NCI-H187 (cell line): ENCODE measurements at regions not wholly inside any gene's neighbourhood (a gene's known extent, or its start where the extent isn't known, plus 50 kb on each side); places are given as distances from the start of the nearest gene placed in this dataset.

Experiments
- DNase-seq, 2 experiments: peaks; one replicate each; lab custom pipeline; 2025; lab: John Stamatoyannopoulos, UW

GRCh38 chr19:29428071-29428470 is 97.7 kb upstream of the VSTM2B start:
- DNase-seq = no peak

GRCh38 chr19:29429021-29429420 is 96.8 kb upstream of the VSTM2B start:
- no peak for DNase-seq

- DNase-seq = no peak
These were observed 96.2 kb upstream of the VSTM2B start for GRCh38 chr19:29429581-29429980.

GRCh38 chr19:29431332-29431731 is 94.5 kb upstream of the VSTM2B start:
- no peak for DNase-seq

- no peak for DNase-seq
These were observed 93.1 kb upstream of the VSTM2B start for GRCh38 chr19:29432677-29433076.

GRCh38 chr19:29436591-29437103 is 89.1 kb upstream of the VSTM2B start:
- no peak for DNase-seq

- DNase-seq = no peak
These were observed 86.8 kb upstream of the VSTM2B start for GRCh38 chr19:29439021-29439420.

GRCh38 chr19:29439688-29440550 is 85.9 kb upstream of the VSTM2B start:
- no peak for DNase-seq

GRCh38 chr19:29442094-29442493 is 83.7 kb upstream of the VSTM2B start:
- DNase-seq = no peak

- no peak for DNase-seq
These were observed 82.9 kb upstream of the VSTM2B start for GRCh38 chr19:29442910-29443309.

- DNase-seq = no peak
These were observed 80.5 kb upstream of the VSTM2B start for GRCh38 chr19:29445246-29445645.

- DNase-seq = no peak
These were observed 79.4 kb upstream of the VSTM2B start for GRCh38 chr19:29446361-29446760.

- no peak for DNase-seq
These were observed 77.7 kb upstream of the VSTM2B start for GRCh38 chr19:29448046-29448445.

- no peak for DNase-seq
These were observed 76.4 kb upstream of the VSTM2B start for GRCh38 chr19:29449371-29449770.

- DNase-seq = no peak
These were observed 75.5 kb upstream of the VSTM2B start for GRCh38 chr19:29450306-29450705.

- DNase-seq = no peak
These were observed 75.0 kb upstream of the VSTM2B start for GRCh38 chr19:29450812-29451211.

- DNase-seq = no peak
These were observed 71.7 kb upstream of the VSTM2B start for GRCh38 chr19:29454109-29454508.

- DNase-seq = no peak
These were observed 68.4 kb upstream of the VSTM2B start for GRCh38 chr19:29457413-29457812.

GRCh38 chr19:29467824-29468401 is 57.9 kb upstream of the VSTM2B start:
- DNase-seq = no peak

- DNase-seq = no peak
These were observed 50.3 kb upstream of the VSTM2B start for GRCh38 chr19:29475469-29475868.
